Psoas muscle (tissue), 7 donors: ENCODE measurements at regions not wholly inside any gene's neighbourhood (a gene's known extent, or its start where the extent isn't known, plus 50 kb on each side); places are given as distances from the start of the nearest gene placed in this dataset.

Experiments used
- ATAC-seq, 4 donors: fragments of 200-7000 bp; cut with Tn5 transposase; one replicate each; pipeline ENCODE4 v1.9.1; 2020; ENCODE audit warnings: moderate library complexity in 3 of 4, mild to moderate bottlenecking in 2 of 4
- DNase-seq, 2 donors: peaks; one replicate each; pipeline ENCODE4 v3.0.0-alpha.2; 2020
- H3K27ac ChIP-seq: fragments of 200-600 bp; one replicate; pipeline ENCODE4 v1.8.0; 2022
- H3K27me3 ChIP-seq, 3 donors: fragments of 200-600 bp in 1 of 3; one replicate each; pipeline versions ENCODE4 v1.6.1 to v1.8.0; 2013 to 2022; ENCODE audit warnings: low read length in 2 of 3, mild to moderate bottlenecking in 2 of 3, moderate library complexity in 1 of 3; ENCODE audit not compliant: insufficient read depth in 3 of 3
- H3K36me3 ChIP-seq, 2 donors: fragments of 200-600 bp in 1 of 2; one replicate each; pipeline versions ENCODE4 v1.6.1 to v1.8.0; 2013 to 2022; ENCODE audit warnings: low read depth in 1 of 2, mild to moderate bottlenecking in 1 of 2, moderate library complexity in 1 of 2; ENCODE audit not compliant: insufficient read depth in 1 of 2
- H3K4me1 ChIP-seq: fragments of 200-600 bp; one replicate; pipeline ENCODE4 v1.8.0; 2022
- H3K4me3 ChIP-seq: fragments of 200-600 bp; one replicate; pipeline ENCODE4 v1.8.0; 2022; ENCODE audit warnings: mild to moderate bottlenecking
- H3K9me3 ChIP-seq: fragments of 200-600 bp; one replicate; pipeline ENCODE4 v1.8.0; 2022
- CTCF ChIP-seq: fragments of 200-600 bp; IDR thresholded peaks from one replicate; pipeline ENCODE4 v1.8.0; 2022; ENCODE audit warnings: antibody characterized with exemption
- whole genome bisulfite sequencing, 3 donors: extraction: QIAGEN DNeasy Blood & Tissue Kit; methylation state at CpG; one replicate each; pipeline versions ENCODE4 v1.1.6 to v1.1.7; 2013; 5-methylcytosine and 5-hydroxymethylcytosine counted together
- intact Hi-C, 2 donors: fragments of 100-400 bp; cut with DNase I; formaldehyde crosslinking; loops; one replicate each; pipeline versions ENCODE4 v1.11.0 to v1.14.2; 2022
- donor health status: healthy with polysubstance abuse.
- donor health status: DM: no; HTN: no; CAD: no; lungs with moderate emphysema.
- donor health status: Bipolar disorder and iron deficiency.
- donor health status: healthy.
- donor health status: DM: yes; HTN: yes; CAD: no.
- donor health status: DM: no; HTN: no; CAD: no.
- donor health status: DM: yes; HTN: yes; CAD: no.

- DNase-seq = no peak
Measured at GRCh38 chr13:106640515-106640914, 72.6 kb upstream of the ARGLU1 start.

GRCh38 chr13:106637519-106637918, 69.6 kb upstream of the ARGLU1 start:
- no peak overlapping the region for H3K27ac ChIP-seq
- intact Hi-C loops = no loop called here
- 93 to 96% (median 94%) methylated on average over 2 of the region's 2 CpGs for WGBS, 3 donors

More at GRCh38 chr13:106640515-106640914, 72.6 kb upstream of the ARGLU1 start:
- intact Hi-C loops = no loop called here
- no peaks in the 10 kb centered on the region for H3K4me1 ChIP-seq
- no peak for TF ChIP-seq CTCF
- H3K9me3 ChIP-seq = no peaks in the 10 kb centered on the region
- 92 to 95% (median 95%) methylated on average over 5 of the region's 5 CpGs for WGBS, 3 donors
- no peak overlapping the region for H3K27ac ChIP-seq
- no peaks in the 10 kb centered on the region for H3K36me3 ChIP-seq
- no peaks in the 10 kb centered on the region for H3K27me3 ChIP-seq
- no peak for ATAC-seq
- H3K4me3 ChIP-seq = no peak overlapping the region

GRCh38 chr13:106636492-106636891, 68.6 kb upstream of the ARGLU1 start:
- H3K4me3 ChIP-seq = no peak overlapping the region
- TF ChIP-seq CTCF = no peak
- DNase-seq = no peak
- ATAC-seq = no peak
- H3K27ac ChIP-seq = no peak overlapping the region
- intact Hi-C loops = no loop called here
- H3K27me3 ChIP-seq = no peaks in the 10 kb centered on the region
- no peaks in the 10 kb centered on the region for H3K36me3 ChIP-seq
- H3K9me3 ChIP-seq = no peaks in the 10 kb centered on the region
- 72 to 82% (median 76%) methylated on average over 3 of the region's 3 CpGs for WGBS, 3 donors
- H3K4me1 ChIP-seq = no peaks in the 10 kb centered on the region

More at GRCh38 chr13:106637519-106637918, 69.6 kb upstream of the ARGLU1 start:
- H3K27me3 ChIP-seq = no peaks in the 10 kb centered on the region
- no peak overlapping the region for H3K4me3 ChIP-seq
- DNase-seq (no peak), ATAC-seq (no peak)
- TF ChIP-seq CTCF = no peak
- H3K4me1 ChIP-seq = no peaks in the 10 kb centered on the region
- H3K9me3 ChIP-seq = no peaks in the 10 kb centered on the region
- no peaks in the 10 kb centered on the region for H3K36me3 ChIP-seq

- no peak overlapping the region for H3K4me3 ChIP-seq
- intact Hi-C loops = no loop called here
- H3K9me3 ChIP-seq = no peaks in the 10 kb centered on the region
- ATAC-seq = no peak
- WGBS, 3 donors = 74 to 89% (median 79%) methylated on average over 9 of the region's 9 CpGs
- no peaks in the 10 kb centered on the region for H3K36me3 ChIP-seq
- no peak overlapping the region for H3K27ac ChIP-seq
- no peaks in the 10 kb centered on the region for H3K27me3 ChIP-seq
- no peak for TF ChIP-seq CTCF
- DNase-seq = no peak
- H3K4me1 ChIP-seq = no peaks in the 10 kb centered on the region
Measured at GRCh38 chr13:106635616-106636015, 67.7 kb upstream of the ARGLU1 start.

- ATAC-seq (no peak), DNase-seq (no peak)
- Histone ChIP-seq H3K4me1 (no peaks in the 10 kb centered on the region), H3K9me3 (no peaks in the 10 kb centered on the region), H3K36me3 (no peaks in the 10 kb centered on the region), H3K27ac (no peak overlapping the region), H3K4me3 (no peak overlapping the region), H3K27me3 (peaks cover 0 to 2% (median 0%) of the 10 kb centered on the region in 3 donors)
- no peak for TF ChIP-seq CTCF
- 22 to 34% (median 24%) methylated on average over 5 of the region's 5 CpGs for WGBS, 3 donors
- intact Hi-C loops = no loop called here
Measured at GRCh38 chr13:106633321-106633720, 65.4 kb upstream of the ARGLU1 start.
